OCI-LY3 (cell line): ENCODE measurements at regions not wholly inside any gene's neighbourhood (a gene's known extent, or its start where the extent isn't known, plus 50 kb on each side); places are given as distances from the start of the nearest gene placed in this dataset.
"Not testable (repeated sequence)": the region's sequence is repeated elsewhere in the genome, so short reads cannot be mapped to it uniquely, and the experiment has no call there.

ENCODE experiments used
- H2AFZ ChIP-seq: fragments of 200-600, 300-600 bp; shearing (Covaris generic); 2 replicates; pipeline ENCODE4 v1.6.0; 2014; ENCODE audit warnings: antibody characterized with exemption, low read depth, low read length
- H3K27ac ChIP-seq: fragments of 200-600, 300-600 bp; sonication (generic); 2 replicates; pipeline ENCODE4 v1.5.1; 2014; ENCODE audit warnings: mild to moderate bottlenecking, low read length, moderate library complexity, mixed read lengths
- H3K27me3 ChIP-seq: fragments of 200-600, 300-600 bp; sonication (generic); 2 replicates; pipeline ENCODE4 v1.6.1; 2014; ENCODE audit warnings: low read depth, low read length, mixed read lengths
- H3K36me3 ChIP-seq: fragments of 200-600, 300-600 bp; sonication (generic); replicated peaks from 2 replicates; pipeline ENCODE3; 2014; ENCODE audit warnings: low read depth, low read length, mixed read lengths
- H3K4me1 ChIP-seq: fragments of 300-600, 200-600 bp; sonication (generic); 2 replicates; pipeline ENCODE4 v1.6.1; 2014; ENCODE audit warnings: low read length, mixed read lengths
- H3K4me2 ChIP-seq: fragments of 200-600, 300-600 bp; sonication (generic); 2 replicates; pipeline ENCODE4 v1.6.1; 2014; ENCODE audit warnings: low read length, mixed read lengths
- H3K4me3 ChIP-seq: fragments of 300-600, 200-600 bp; sonication (generic); 2 replicates; pipeline ENCODE4 v1.5.1; 2014; ENCODE audit warnings: antibody characterized with exemption, mild to moderate bottlenecking, low read length, moderate library complexity
- H3K79me2 ChIP-seq: fragments of 300-600, 200-600 bp; shearing (Covaris generic); 2 replicates; pipeline ENCODE4 v1.6.1; 2014; ENCODE audit warnings: mild to moderate bottlenecking, low read length, mixed read lengths
- H3K9ac ChIP-seq: fragments of 300-600, 200-600 bp; shearing (Covaris generic); 2 replicates; pipeline ENCODE4 v1.6.0; 2014; ENCODE audit warnings: mild to moderate bottlenecking, low read length, moderate library complexity
- H3K9me3 ChIP-seq: fragments of 200-600, 300-600 bp; shearing (Covaris generic); 2 replicates; pipeline ENCODE4 v1.6.1; 2014; ENCODE audit warnings: low read length, mixed read lengths; ENCODE audit not compliant: insufficient read depth
- H4K20me1 ChIP-seq: fragments of 200-600, 300-600 bp; sonication (generic); 2 replicates; pipeline ENCODE4 v1.6.1; 2016; ENCODE audit warnings: low read length, mixed read lengths; ENCODE audit not compliant: insufficient read depth
- CTCF ChIP-seq: fragments of 200-600, 300-600 bp; sonication (generic); IDR thresholded peaks from 2 replicates; pipeline ENCODE4 v1.5.1; 2014; ENCODE audit warnings: antibody characterized with exemption, low read length, low read depth
- EZH2phosphoT487 ChIP-seq: fragments of 200-600 bp; shearing (Covaris generic); IDR thresholded peaks from 2 replicates; pipeline ENCODE4 v1.6.1; 2018; ENCODE audit warnings: antibody characterized with exemption, mixed run types, low read depth

- Histone ChIP-seq H3K4me1 (no peaks in the 10 kb centered on the region), H3K4me3 (no peak overlapping the region), H3K79me2 (no peaks in the 10 kb centered on the region), H3K9me3 (no peaks in the 10 kb centered on the region), H3K4me2 (no peak overlapping the region), H3K9ac (no peak overlapping the region), H4K20me1 (no peaks in the 10 kb centered on the region), H3K36me3 (no peaks in the 10 kb centered on the region), H3K27ac (no peak overlapping the region), H2AFZ (no peak overlapping the region), H3K27me3 (0 out of 2 replicates have a peak, but pooled peaks cover 4% of the 10 kb centered on the region)
- TF ChIP-seq CTCF (no peak), EZH2phosphoT487 (no peak)
Measured at GRCh38 chr2:16057661-16058060, 117.3 kb downstream of the MYCN start.

DNA sequence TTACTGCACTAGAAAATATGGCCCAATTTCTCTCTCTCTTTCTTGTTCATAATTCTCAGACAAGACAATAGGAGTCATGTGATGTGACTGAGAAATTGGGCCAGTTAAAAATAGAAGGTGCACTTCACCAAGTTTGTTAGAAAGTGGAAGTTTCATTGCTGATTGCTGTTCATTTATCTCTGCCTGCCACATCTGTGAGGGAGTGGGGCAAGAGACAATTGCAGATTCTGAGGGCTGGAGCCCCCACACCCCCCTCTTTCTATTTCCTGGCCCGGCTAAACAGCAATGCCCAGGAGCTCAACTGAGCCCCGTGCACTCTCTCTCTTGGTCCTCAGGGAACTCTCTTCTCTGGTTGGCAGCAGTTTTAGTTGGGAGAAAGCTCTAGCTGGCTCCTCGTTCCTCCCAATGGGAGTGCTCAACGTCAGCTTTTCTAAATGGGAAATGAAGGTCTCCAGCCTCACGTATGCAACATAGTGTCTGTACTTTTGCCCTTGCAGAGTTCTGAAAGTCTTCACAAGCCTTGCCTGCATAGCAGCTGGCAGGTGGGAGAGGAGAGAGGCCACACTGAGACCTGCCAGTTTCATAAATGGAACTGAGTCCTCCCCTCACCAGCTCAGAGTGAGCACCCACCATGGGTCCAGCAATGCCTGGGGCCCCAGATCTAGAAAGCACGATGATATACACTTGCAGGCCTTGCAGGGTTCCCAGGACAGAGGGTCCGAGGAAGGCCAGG, 115.7 kb downstream of the MYCN start:
- H3K79me2 ChIP-seq = no peaks in the 10 kb centered on the region
- H2AFZ ChIP-seq = no peak overlapping the region
- no peak overlapping the region for H3K27ac ChIP-seq
- H3K4me3 ChIP-seq = no peak overlapping the region
- H3K9me3 ChIP-seq = no peaks in the 10 kb centered on the region
- TF ChIP-seq CTCF (no peak), EZH2phosphoT487 (no peak)
- H3K27me3 ChIP-seq = 0 out of 2 replicates have a peak, but pooled peaks cover 4% of the 10 kb centered on the region
- H3K9ac ChIP-seq = no peak overlapping the region
- no peak overlapping the region for H3K4me2 ChIP-seq
- H3K36me3 ChIP-seq = no peaks in the 10 kb centered on the region
- no peaks in the 10 kb centered on the region for H3K4me1 ChIP-seq
- H4K20me1 ChIP-seq = no peaks in the 10 kb centered on the region

- no peaks in the 10 kb centered on the region for H3K9me3 ChIP-seq
- no peaks in the 10 kb centered on the region for H3K79me2 ChIP-seq
- no peak overlapping the region for H3K27ac ChIP-seq
- H3K4me2 ChIP-seq = no peak overlapping the region
- no peak overlapping the region for H3K9ac ChIP-seq
- no peaks in the 10 kb centered on the region for H3K4me1 ChIP-seq
- H4K20me1 ChIP-seq = no peaks in the 10 kb centered on the region
- H3K4me3 ChIP-seq = no peak overlapping the region
- H2AFZ ChIP-seq = no peak overlapping the region
- no peaks in the 10 kb centered on the region for H3K36me3 ChIP-seq
- peaks cover 21% of the 10 kb centered on the region; the same call in 1 of the 2 replicates for H3K27me3 ChIP-seq
- TF ChIP-seq CTCF (no peak), EZH2phosphoT487 (no peak)
Measured at GRCh38 chr2:16053437-16054257, 113.3 kb downstream of the MYCN start.

DNA sequence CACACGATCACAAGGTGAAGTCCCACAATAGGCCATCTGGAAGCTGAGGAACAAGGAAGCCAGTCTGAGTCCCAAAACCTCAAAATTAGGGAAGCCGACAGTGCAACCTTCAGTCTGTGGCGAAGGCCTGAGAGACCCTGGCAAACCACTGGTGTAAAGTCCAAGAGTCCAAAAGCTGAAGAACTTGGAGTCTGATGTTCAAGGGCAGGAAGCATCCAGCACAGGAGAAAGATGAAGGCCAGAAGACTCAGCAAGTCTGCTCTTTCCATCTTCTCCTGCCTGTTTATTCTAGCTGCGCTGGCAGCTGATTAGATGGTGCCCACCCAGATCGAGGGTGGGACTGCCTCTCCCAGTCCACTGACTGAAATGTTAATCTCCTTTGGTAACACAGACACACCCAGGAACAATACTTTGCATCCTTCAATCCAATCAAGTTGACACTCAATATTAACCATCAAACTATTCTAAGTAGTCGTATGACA, 112.3 kb downstream of the MYCN start:
- not testable (repeated sequence) for H3K9me3 ChIP-seq, H3K36me3 ChIP-seq

More for the DNA sequence above, 112.3 kb downstream of the MYCN start:
- H2AFZ ChIP-seq, H3K79me2 ChIP-seq, H3K4me2 ChIP-seq, H3K4me1 ChIP-seq, H3K4me3 ChIP-seq, H4K20me1 ChIP-seq, H3K9ac ChIP-seq, H3K27ac ChIP-seq: not testable (repeated sequence)
- H3K27me3 ChIP-seq = peaks cover 21% of the 10 kb centered on the region; the same call in 1 of the 2 replicates
